H9 (cell line): ENCODE measurements at regions not wholly inside any gene's neighbourhood (a gene's known extent, or its start where the extent isn't known, plus 50 kb on each side); places are given as distances from the start of the nearest gene placed in this dataset.

Source experiments
- DNase-seq: peaks from one replicate; pipeline ENCODE4 v3.0.0-alpha.2; 2017
- H2AFZ ChIP-seq: one replicate; pipeline ENCODE4 v1.6.1; 2013; ENCODE audit warnings: mild to moderate bottlenecking, low read length, control low read depth, moderate library complexity
- H2AK5ac ChIP-seq: 2 replicates; pipeline ENCODE4 v1.6.1; 2013; ENCODE audit warnings: low read length, control low read depth, mixed read lengths; ENCODE audit not compliant: insufficient read length
- H2BK120ac ChIP-seq: one replicate; pipeline ENCODE4 v1.6.1; 2013; ENCODE audit warnings: low read depth, mild to moderate bottlenecking, low read length, control low read depth, inconsistent platforms; ENCODE audit not compliant: poor library complexity, severe bottlenecking
- H2BK12ac ChIP-seq: 2 replicates; pipeline ENCODE4 v1.6.1; 2013; ENCODE audit warnings: low read length, control low read depth, mixed read lengths, low read depth; ENCODE audit not compliant: insufficient read length
- H2BK15ac ChIP-seq: 2 replicates; pipeline ENCODE4 v1.6.1; 2013; ENCODE audit warnings: low read depth, low read length, control low read depth
- H2BK20ac ChIP-seq: one replicate; pipeline ENCODE4 v1.6.1; 2013; ENCODE audit warnings: low read depth, mild to moderate bottlenecking, low read length, control low read depth, inconsistent platforms; ENCODE audit not compliant: poor library complexity, severe bottlenecking
- H2BK5ac ChIP-seq: 2 replicates; pipeline ENCODE4 v1.6.1; 2013; ENCODE audit warnings: low read length, control low read depth, mixed read lengths; ENCODE audit not compliant: insufficient read length
- H3K14ac ChIP-seq: 2 replicates; pipeline ENCODE4 v1.6.1; 2013; ENCODE audit warnings: low read length, control low read depth; ENCODE audit not compliant: insufficient read depth
- H3K18ac ChIP-seq: 2 replicates; pipeline ENCODE4 v1.6.1; 2013; ENCODE audit warnings: low read depth, mild to moderate bottlenecking, mixed read lengths, low read length, control low read depth; ENCODE audit not compliant: insufficient read length
- H3K23ac ChIP-seq: 2 replicates; pipeline ENCODE4 v1.6.1; 2013; ENCODE audit warnings: low read length, control low read depth, mixed read lengths, low read depth; ENCODE audit not compliant: insufficient read length
- H3K23me2 ChIP-seq: 2 replicates; pipeline ENCODE4 v1.6.1; 2013; ENCODE audit warnings: low read depth, mild to moderate bottlenecking, mixed read lengths, low read length, control low read depth; ENCODE audit not compliant: insufficient read length, poor library complexity, severe bottlenecking
- H3K27ac ChIP-seq: 2 replicates; pipeline ENCODE4 v1.5.1; 2013; ENCODE audit warnings: low read length, control low read depth, mixed read lengths, low read depth; ENCODE audit not compliant: insufficient read length
- H3K27me3 ChIP-seq: 2 replicates; pipeline ENCODE4 v1.6.1; 2013; ENCODE audit warnings: low read length, control low read depth, inconsistent platforms; ENCODE audit not compliant: insufficient read depth
- H3K4ac ChIP-seq: 2 replicates; pipeline ENCODE4 v1.6.1; 2013; ENCODE audit warnings: low read depth, mild to moderate bottlenecking, control low read depth, inconsistent platforms, low read length, moderate library complexity
- H3K4me1 ChIP-seq: 2 replicates; pipeline ENCODE4 v1.6.1; 2013; ENCODE audit warnings: low read length, control low read depth, inconsistent platforms; ENCODE audit not compliant: insufficient read depth
- H3K4me2 ChIP-seq: 2 replicates; pipeline ENCODE4 v1.6.1; 2013; ENCODE audit warnings: low read length, control low read depth, mixed read lengths; ENCODE audit not compliant: insufficient read length, insufficient read depth
- H3K56ac ChIP-seq: 2 replicates; pipeline ENCODE4 v1.6.1; 2013; ENCODE audit warnings: low read depth, mild to moderate bottlenecking, mixed read lengths, low read length, control low read depth; ENCODE audit not compliant: insufficient read length
- H3K79me1 ChIP-seq: 2 replicates; pipeline ENCODE4 v1.6.1; 2013; ENCODE audit warnings: low read depth, mild to moderate bottlenecking, moderate library complexity, low read length, control low read depth, inconsistent platforms; ENCODE audit not compliant: insufficient read depth, poor library complexity, severe bottlenecking
- H3K79me2 ChIP-seq: 2 replicates; pipeline ENCODE4 v1.6.1; 2013; ENCODE audit warnings: low read length, control low read depth, inconsistent platforms; ENCODE audit not compliant: insufficient read depth
- H3K9ac ChIP-seq: 2 replicates; pipeline ENCODE4 v1.6.1; 2013; ENCODE audit warnings: low read length, control low read depth, mixed read lengths; ENCODE audit not compliant: insufficient read length; ENCODE audit errors: extremely low read depth
- H3K9me3 ChIP-seq: one replicate; pipeline ENCODE4 v1.6.1; 2013; ENCODE audit warnings: low read depth, low read length, inconsistent platforms; ENCODE audit not compliant: control insufficient read depth
- H3T11ph ChIP-seq: one replicate; pipeline ENCODE4 v1.6.1; 2013; ENCODE audit warnings: mild to moderate bottlenecking, low read length, control low read depth, inconsistent platforms
- H4K20me1 ChIP-seq: one replicate; pipeline ENCODE4 v1.6.1; 2013; ENCODE audit not compliant: control insufficient read depth, insufficient read length, insufficient read depth
- H4K5ac ChIP-seq: 2 replicates; pipeline ENCODE4 v1.6.1; 2013; ENCODE audit warnings: low read depth, mild to moderate bottlenecking, mixed read lengths, low read length, control low read depth; ENCODE audit not compliant: insufficient read length
- H4K8ac ChIP-seq: replicated peaks from 2 replicates; pipeline ENCODE4 v1.6.1; 2013; ENCODE audit warnings: low read length, control low read depth, mixed read lengths, low read depth; ENCODE audit not compliant: insufficient read length
- H4K91ac ChIP-seq: 2 replicates; pipeline ENCODE4 v1.6.1; 2013; ENCODE audit warnings: low read depth, mild to moderate bottlenecking, moderate library complexity, mixed read lengths, low read length, control low read depth; ENCODE audit not compliant: insufficient read length
- H3K27ac Mint-ChIP-seq, 3 experiments: 2 replicates in 2 of 3; 3 replicates in 1 of 3; pipeline ENCODE4 v1.8.0; 2020 to 2021; ENCODE audit warnings: mixed read lengths in 3 of 3, mild to moderate bottlenecking in 1 of 3, moderate library complexity in 1 of 3
- H3K27me3 Mint-ChIP-seq: 2 replicates; pipeline ENCODE4 v1.8.0; 2021; ENCODE audit warnings: low read depth, mild to moderate bottlenecking, moderate library complexity, mixed read lengths
- H3K36me3 Mint-ChIP-seq, 3 experiments: 2 replicates in 2 of 3; 3 replicates in 1 of 3; pipeline ENCODE4 v1.8.0; 2020 to 2021; ENCODE audit warnings: low read depth in 3 of 3, mixed read lengths in 3 of 3; ENCODE audit not compliant: insufficient read depth in 1 of 3
- H3K4me1 Mint-ChIP-seq, 2 experiments: 2 replicates each; pipeline ENCODE4 v1.8.0; 2020; ENCODE audit warnings: mixed read lengths in 2 of 2
- H3K4me3 Mint-ChIP-seq, 2 experiments: 2 replicates in 1 of 2; 3 replicates in 1 of 2; pipeline ENCODE4 v1.8.0; 2020 to 2021; ENCODE audit warnings: mild to moderate bottlenecking in 2 of 2, mixed read lengths in 2 of 2, moderate library complexity in 1 of 2
- H3K9me3 Mint-ChIP-seq, 2 experiments: 2 replicates in 1 of 2; 3 replicates in 1 of 2; pipeline ENCODE4 v1.8.0; 2020; ENCODE audit warnings: mild to moderate bottlenecking in 2 of 2, mixed read lengths in 2 of 2, moderate library complexity in 1 of 2
- CTCF ChIP-seq: fragments of 200-600 bp; sonication (generic); conservative IDR thresholded peaks from 3 replicates; pipeline ENCODE4 v1.8.0; 2021; ENCODE audit warnings: antibody characterized with exemption, mild to moderate bottlenecking
- WGBS: extraction: QIAGEN DNeasy Blood & Tissue Kit; methylation state at CpG from one replicate; pipeline ENCODE4 v1.1.7; 2013; ENCODE audit warnings: missing lambda C conversion rate, low lambda C conversion rate, mixed read lengths; ENCODE audit not compliant: insufficient read length; ENCODE audit errors: extremely low coverage; 5-methylcytosine and 5-hydroxymethylcytosine counted together

GRCh38 chr18:47417807-47418206, 166.3 kb upstream of the SKOR2 start:
- no peak overlapping the region for H3K4me2 ChIP-seq
- peaks cover 81% of the 10 kb centered on the region for H3K27me3 Mint-ChIP-seq
- no peak overlapping the region for H3K14ac ChIP-seq
- H3K79me2 ChIP-seq, result no peaks in the 10 kb centered on the region
- H3K4me1 Mint-ChIP-seq, result peaks cover 38 to 48% of the 10 kb centered on the region in 2 experiments
- no peak overlapping the region for H2AFZ ChIP-seq
- no peak overlapping the region for H3K4ac ChIP-seq
- no peak overlapping the region for H4K8ac ChIP-seq
- no peak overlapping the region for H2BK15ac ChIP-seq
- no peaks in the 10 kb centered on the region for H4K20me1 ChIP-seq
- no peak overlapping the region for H2BK120ac ChIP-seq
- H3K23me2 ChIP-seq, result no peaks in the 10 kb centered on the region
- H3K36me3 Mint-ChIP-seq, result no peaks in the 10 kb centered on the region
- no peak overlapping the region for H3K27ac Mint-ChIP-seq
- no peak overlapping the region for H4K91ac ChIP-seq
- H3K56ac ChIP-seq, result no peak overlapping the region
- no peak overlapping the region for H2BK5ac ChIP-seq
- H2BK20ac ChIP-seq, result no peak overlapping the region
- H3K4me3 Mint-ChIP-seq, result no peak overlapping the region
- H3K18ac ChIP-seq, result no peak overlapping the region
- H3K79me1 ChIP-seq, result no peaks in the 10 kb centered on the region
- no peak for TF ChIP-seq CTCF
- H3K27ac ChIP-seq, result no peak overlapping the region
- no peak overlapping the region for H4K5ac ChIP-seq
- H3K9me3 Mint-ChIP-seq, result no peaks in the 10 kb centered on the region; a peak in 1 of 5 replicates
- H3K9ac ChIP-seq, result no peak overlapping the region
- H3K23ac ChIP-seq, result no peak overlapping the region
- WGBS, result no CpG with 5 or more reads among the region's 2 CpGs
- no peak overlapping the region for H2BK12ac ChIP-seq
- no peak for DNase-seq
- 0 out of 2 replicates have a peak, but pooled peaks cover 6% of the 10 kb centered on the region for H3K4me1 ChIP-seq
- H3K9me3 ChIP-seq, result no peaks in the 10 kb centered on the region
- H3K27me3 ChIP-seq, result peaks cover 22% of the 10 kb centered on the region; the same call in 1 of the 2 replicates
- no peak overlapping the region for H2AK5ac ChIP-seq
- no peak overlapping the region for H3T11ph ChIP-seq
